ENCODE measurements at regions not wholly inside any gene's neighbourhood (a gene's known extent, or its start where the extent isn't known, plus 50 kb on each side); places are given as distances from the start of the nearest gene placed in this dataset.

- Histone ChIP-seq H3K4ac (ENCODE audit: low read depth, low read length) (no peak overlapping the region), H3K18ac (ENCODE audit: insufficient read length, low read depth, low read length) (no peak overlapping the region), H2AK5ac (ENCODE audit: insufficient read length, low read length) (no peak overlapping the region), H4K5ac (ENCODE audit: insufficient read length, low read depth, low read length) (no peak overlapping the region), H3K79me1 (ENCODE audit: insufficient read depth, low read depth, low read length, poor library complexity, severe bottlenecking) (no peaks in the 10 kb centered on the region), H4K91ac (ENCODE audit: insufficient read length, low read depth, low read length) (no peak overlapping the region), H3K27ac (ENCODE audit: insufficient read length, low read depth, low read length) (no peak overlapping the region), H2BK120ac (ENCODE audit: low read depth, low read length, poor library complexity, severe bottlenecking) (no peak overlapping the region), H3K23ac (ENCODE audit: insufficient read length, low read depth, low read length) (no peak overlapping the region), H3T11ph (ENCODE audit: low read length) (no peak overlapping the region), H3K14ac (ENCODE audit: insufficient read depth, low read length) (no peak overlapping the region), H3K9ac (ENCODE audit: extremely low read depth, insufficient read length, low read length) (no peak overlapping the region), H2BK5ac (ENCODE audit: insufficient read length, low read length) (no peak overlapping the region), H3K79me2 (ENCODE audit: insufficient read depth, low read length) (no peaks in the 10 kb centered on the region), H2BK15ac (ENCODE audit: low read depth, low read length) (no peak overlapping the region), H3K27me3 (ENCODE audit: insufficient read depth, low read length) (no peaks in the 10 kb centered on the region), H2BK12ac (ENCODE audit: insufficient read length, low read depth, low read length) (no peak overlapping the region), H3K9me3 (ENCODE audit: control insufficient read depth, low read depth, low read length) (no peaks in the 10 kb centered on the region), H3K56ac (ENCODE audit: insufficient read length, low read depth, low read length) (no peak overlapping the region), H4K20me1 (ENCODE audit: control insufficient read depth, insufficient read depth, insufficient read length) (no peaks in the 10 kb centered on the region), H2BK20ac (ENCODE audit: low read depth, low read length, poor library complexity, severe bottlenecking) (no peak overlapping the region), H3K4me2 (ENCODE audit: insufficient read depth, insufficient read length, low read length) (no peak overlapping the region), H3K4me1 (ENCODE audit: insufficient read depth, low read length) (no peaks in the 10 kb centered on the region; the same call in none of the 2 replicates), H2AFZ (ENCODE audit: low read length) (no peak overlapping the region), H3K23me2 (ENCODE audit: insufficient read length, low read depth, low read length, poor library complexity, severe bottlenecking) (no peaks in the 10 kb centered on the region), H4K8ac (replicated peaks; ENCODE audit: insufficient read length, low read depth, low read length) (no peak overlapping the region)
- no CpG with 5 or more reads among the region's 3 CpGs for WGBS (ENCODE audit: extremely low coverage, insufficient read length, low lambda C conversion rate)
- H3K4me3 Mint-ChIP-seq = no peak overlapping the region
- no peak for DNase-seq
- H3K27me3 Mint-ChIP-seq (ENCODE audit: low read depth) = peaks cover 3% of the 10 kb centered on the region
- H3K4me1 Mint-ChIP-seq = peaks cover 23 to 42% of the 10 kb centered on the region in 2 experiments
- no peak overlapping the region for H3K27ac Mint-ChIP-seq
- no peaks in the 10 kb centered on the region for H3K36me3 Mint-ChIP-seq (ENCODE audit: insufficient read depth in 1 of 3, low read depth in 3 of 3)
- TF ChIP-seq, protein P1, sequence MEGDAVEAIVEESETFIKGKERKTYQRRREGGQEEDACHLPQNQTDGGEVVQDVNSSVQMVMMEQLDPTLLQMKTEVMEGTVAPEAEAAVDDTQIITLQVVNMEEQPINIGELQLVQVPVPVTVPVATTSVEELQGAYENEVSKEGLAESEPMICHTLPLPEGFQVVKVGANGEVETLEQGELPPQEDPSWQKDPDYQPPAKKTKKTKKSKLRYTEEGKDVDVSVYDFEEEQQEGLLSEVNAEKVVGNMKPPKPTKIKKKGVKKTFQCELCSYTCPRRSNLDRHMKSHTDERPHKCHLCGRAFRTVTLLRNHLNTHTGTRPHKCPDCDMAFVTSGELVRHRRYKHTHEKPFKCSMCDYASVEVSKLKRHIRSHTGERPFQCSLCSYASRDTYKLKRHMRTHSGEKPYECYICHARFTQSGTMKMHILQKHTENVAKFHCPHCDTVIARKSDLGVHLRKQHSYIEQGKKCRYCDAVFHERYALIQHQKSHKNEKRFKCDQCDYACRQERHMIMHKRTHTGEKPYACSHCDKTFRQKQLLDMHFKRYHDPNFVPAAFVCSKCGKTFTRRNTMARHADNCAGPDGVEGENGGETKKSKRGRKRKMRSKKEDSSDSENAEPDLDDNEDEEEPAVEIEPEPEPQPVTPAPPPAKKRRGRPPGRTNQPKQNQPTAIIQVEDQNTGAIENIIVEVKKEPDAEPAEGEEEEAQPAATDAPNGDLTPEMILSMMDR (conservative IDR thresholded peaks at IDR 0.05) = no peak
- no peaks in the 10 kb centered on the region; a peak in 1 of 5 replicates for H3K9me3 Mint-ChIP-seq
Observed at GRCh38 chrX:110414273-110414672, 55.6 kb downstream of the RTL9 start.

Data from H9 (cell line).